Fibroblast of the aortic adventitia (primary cell): ENCODE measurements at regions not wholly inside any gene's neighbourhood (a gene's known extent, or its start where the extent isn't known, plus 50 kb on each side); places are given as distances from the start of the nearest gene placed in this dataset.

ENCODE experiments used
- DNase-seq: peaks from one replicate; pipeline ENCODE4 v3.0.0-alpha.2; 2010; ENCODE audit warnings: low read depth
- H3K4me3 ChIP-seq: 2 replicates; pipeline ENCODE4 v1.5.1; 2011; ENCODE audit warnings: low read depth, mild to moderate bottlenecking, control low read depth, low read length, moderate library complexity
- TF ChIP-seq, protein P1 (sequence below): IDR thresholded peaks from 2 replicates; pipeline ENCODE4 v1.5.1; 2011; ENCODE audit warnings: mild to moderate bottlenecking, low read length, control low read depth, inconsistent platforms; ENCODE audit not compliant: insufficient read depth

DNA sequence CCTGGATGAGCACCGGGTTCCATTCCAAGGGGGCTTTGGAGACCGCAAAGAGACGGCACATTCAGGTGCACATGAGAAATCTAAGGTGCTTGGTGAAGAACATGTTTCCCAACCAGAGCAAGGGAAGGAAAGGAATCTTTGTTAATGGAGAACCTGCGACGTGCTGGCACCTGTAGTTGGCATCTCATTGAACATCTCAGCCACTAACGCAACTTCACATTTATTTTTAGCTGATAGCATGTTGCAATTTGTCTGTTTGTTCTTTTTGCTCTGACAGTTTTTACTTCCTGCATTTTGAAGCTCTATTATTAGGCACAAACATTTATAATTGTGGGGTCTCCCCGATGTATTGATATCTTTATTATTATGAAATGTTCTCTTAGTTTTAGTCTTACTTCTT, 316.7 kb downstream of the TCERG1L start:
- no peak overlapping the region for H3K4me3 ChIP-seq
- no peak for DNase-seq
- TF ChIP-seq, protein P1, sequence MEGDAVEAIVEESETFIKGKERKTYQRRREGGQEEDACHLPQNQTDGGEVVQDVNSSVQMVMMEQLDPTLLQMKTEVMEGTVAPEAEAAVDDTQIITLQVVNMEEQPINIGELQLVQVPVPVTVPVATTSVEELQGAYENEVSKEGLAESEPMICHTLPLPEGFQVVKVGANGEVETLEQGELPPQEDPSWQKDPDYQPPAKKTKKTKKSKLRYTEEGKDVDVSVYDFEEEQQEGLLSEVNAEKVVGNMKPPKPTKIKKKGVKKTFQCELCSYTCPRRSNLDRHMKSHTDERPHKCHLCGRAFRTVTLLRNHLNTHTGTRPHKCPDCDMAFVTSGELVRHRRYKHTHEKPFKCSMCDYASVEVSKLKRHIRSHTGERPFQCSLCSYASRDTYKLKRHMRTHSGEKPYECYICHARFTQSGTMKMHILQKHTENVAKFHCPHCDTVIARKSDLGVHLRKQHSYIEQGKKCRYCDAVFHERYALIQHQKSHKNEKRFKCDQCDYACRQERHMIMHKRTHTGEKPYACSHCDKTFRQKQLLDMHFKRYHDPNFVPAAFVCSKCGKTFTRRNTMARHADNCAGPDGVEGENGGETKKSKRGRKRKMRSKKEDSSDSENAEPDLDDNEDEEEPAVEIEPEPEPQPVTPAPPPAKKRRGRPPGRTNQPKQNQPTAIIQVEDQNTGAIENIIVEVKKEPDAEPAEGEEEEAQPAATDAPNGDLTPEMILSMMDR, result no peak

DNA sequence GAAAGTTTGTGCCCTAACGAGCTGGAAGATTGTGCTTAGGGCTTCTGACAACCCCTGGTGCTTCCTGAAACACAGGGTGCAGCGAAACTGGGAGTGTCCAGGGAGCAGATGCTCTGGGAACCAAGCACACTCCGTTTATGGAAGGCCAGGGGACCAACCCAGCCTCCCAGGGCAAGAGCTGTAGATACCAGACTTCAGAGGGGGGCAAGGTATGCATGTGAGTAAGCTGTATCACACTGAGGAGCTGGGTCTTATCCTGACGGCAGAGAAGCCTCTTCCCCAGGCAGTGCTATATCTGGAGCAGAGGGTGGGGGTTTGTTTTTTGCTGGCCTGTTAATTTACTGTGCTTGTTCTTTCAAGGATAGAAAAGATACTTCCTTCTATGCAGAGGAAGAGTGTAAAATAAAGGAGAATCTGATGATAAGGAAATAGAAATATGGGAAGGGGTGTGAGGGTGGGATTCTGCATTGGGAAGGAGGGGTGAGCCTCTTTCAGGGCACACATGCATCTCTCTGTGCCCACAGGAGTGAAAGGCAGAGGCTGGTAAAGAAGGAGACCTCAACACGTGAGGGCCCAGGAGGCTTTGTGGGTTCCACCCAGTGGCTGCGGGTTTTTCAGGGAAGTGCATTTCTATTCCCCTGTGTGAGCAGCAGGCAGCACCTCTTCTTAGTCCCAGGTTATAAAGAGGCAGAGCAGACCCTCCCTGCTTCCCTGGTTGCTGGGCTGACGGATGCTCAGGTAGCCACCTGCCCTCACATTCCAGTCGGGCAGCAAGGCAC, 314.1 kb downstream of the TCERG1L start:
- TF ChIP-seq, protein P1, result no peak
- no peak for DNase-seq
- no peak overlapping the region for H3K4me3 ChIP-seq

DNA sequence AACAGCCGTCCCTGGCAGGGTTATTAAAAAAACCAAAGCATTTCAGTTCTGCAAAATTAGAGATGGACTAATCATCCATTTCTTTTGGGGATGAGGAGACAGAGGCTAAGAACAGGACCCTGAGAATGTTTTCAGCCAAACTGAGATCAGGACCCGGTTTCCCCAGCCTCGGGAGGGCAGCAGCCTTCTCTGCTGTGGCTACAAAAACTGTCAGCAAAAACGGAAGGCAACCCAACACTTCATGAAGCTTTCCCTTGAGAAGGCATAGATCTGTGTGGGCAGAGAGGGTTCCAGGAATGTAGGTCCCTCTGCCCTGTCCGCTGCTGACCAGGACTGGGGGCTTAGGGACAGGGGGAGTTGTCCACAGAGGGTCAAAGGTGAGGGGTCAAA, 313.5 kb downstream of the TCERG1L start:
- H3K4me3 ChIP-seq, result no peak overlapping the region
- DNase-seq, result no peak
- TF ChIP-seq, protein P1, result no peak

DNA sequence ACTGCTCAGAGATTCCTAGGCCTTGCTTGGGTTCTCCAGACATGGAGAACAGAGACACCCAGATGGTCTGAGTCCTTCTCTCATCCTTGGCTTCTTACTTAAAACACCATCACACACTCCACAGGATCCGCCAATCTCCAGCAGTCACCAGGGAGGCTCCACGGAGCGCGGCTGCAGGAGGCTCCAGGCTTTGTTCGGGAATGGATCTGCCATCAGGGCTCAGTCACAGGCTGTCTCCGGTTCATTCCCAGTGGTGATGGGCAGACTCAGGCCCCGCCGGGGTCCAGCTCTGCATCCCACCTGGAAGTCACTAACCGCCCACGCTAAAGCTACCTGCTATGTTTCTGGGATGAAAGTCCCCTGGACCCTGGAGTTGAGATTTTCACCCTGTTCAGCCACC, 312.9 kb downstream of the TCERG1L start:
- no peak for DNase-seq
- TF ChIP-seq, protein P1, result no peak
- H3K4me3 ChIP-seq, result no peak overlapping the region

DNA sequence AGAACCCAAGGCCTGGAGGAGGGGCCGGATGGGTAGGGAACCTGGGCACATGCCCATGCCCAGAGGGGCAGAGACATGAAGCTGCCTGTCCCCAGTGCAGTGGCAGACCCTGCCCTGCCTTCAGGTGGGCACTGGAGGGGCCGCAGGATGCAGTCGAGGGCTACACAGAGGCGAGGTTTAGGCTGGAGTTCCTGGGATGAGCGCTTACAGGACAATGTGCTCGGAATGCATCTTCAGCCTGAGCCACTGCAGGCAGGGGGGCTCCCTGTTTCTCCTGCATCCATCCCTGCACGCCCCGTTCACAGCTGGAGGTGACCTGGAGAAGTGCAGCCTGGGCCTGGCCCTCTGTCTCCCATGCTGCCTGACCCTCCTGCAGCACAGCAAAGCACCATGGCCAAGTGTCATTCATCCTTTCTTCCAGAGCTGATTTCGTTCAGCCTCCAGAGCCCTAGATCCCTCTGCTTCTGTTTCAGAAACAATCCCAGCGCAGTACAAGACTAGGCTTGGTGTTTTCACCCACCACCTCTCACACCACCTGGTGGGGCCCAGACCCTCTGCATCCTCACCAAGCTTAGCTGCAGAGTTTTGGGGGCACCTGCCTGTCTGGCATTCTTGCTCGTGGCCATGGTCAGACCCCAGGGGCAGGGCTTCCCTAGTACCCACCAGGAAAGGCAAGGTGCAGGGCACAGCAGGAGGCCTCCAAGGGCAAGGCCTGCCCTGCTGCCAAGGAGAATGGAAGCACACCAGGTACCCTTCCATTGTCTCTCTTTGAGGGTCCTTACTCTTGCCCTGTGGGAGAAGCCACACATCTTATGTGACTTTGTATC, 311.9 kb downstream of the TCERG1L start:
- TF ChIP-seq, protein P1, result no peak
- DNase-seq, result no peak
- H3K4me3 ChIP-seq, result no peak overlapping the region

DNA sequence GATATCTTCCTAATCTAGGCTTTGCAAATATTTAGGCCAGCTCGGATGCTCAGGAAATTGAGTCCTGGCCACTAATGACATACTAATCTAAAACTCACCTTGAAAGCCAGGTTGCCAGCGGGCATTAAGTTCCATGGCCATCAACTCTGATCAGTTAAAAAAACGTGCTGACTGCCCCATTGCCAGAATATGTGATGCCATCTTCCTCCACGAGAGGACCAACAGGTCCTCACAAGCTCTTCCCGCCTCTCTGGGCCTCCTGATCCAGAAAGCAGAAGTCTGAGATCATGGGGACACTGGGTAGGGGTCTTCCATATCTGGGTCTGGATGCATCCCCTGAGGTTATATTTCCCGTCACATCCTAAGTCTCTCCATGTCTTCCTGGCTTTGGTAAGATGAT, 311.3 kb downstream of the TCERG1L start:
- no peak for DNase-seq
- H3K4me3 ChIP-seq, result no peak overlapping the region
- TF ChIP-seq, protein P1, result no peak
